K562 (cell line): ENCODE measurements at regions not wholly inside any gene's neighbourhood (a gene's known extent, or its start where the extent isn't known, plus 50 kb on each side); places are given as distances from the start of the nearest gene placed in this dataset.

Experiments
- DMBX1 ChIP-seq: fragments of 250-450 bp; sonication (Bioruptor Pico); IDR thresholded peaks from 2 replicates; pipeline ENCODE4 v1.8.0; 2022; ENCODE audit warnings: inconsistent platforms, mild to moderate bottlenecking, moderate library complexity, borderline replicate concordance
- MAFG ChIP-seq: fragments of 450-650 bp; conservative IDR thresholded peaks from 2 replicates; pipeline ENCODE4 v1.6.1; 2016; ENCODE audit warnings: missing genetic modification characterization, missing compliant biosample characterization
- MLLT1 ChIP-seq, 2 experiments: fragments of 450-650 bp; IDR thresholded peaks; 2 replicates each; pipeline ENCODE4 v1.6.1; 2016
- MYNN ChIP-seq, 2 experiments: sonication (generic); formaldehyde crosslinking in 1 of 2; IDR thresholded peaks; 2 replicates each; pipeline versions ENCODE4 v1.5.0 to v1.6.1; 2016 to 2020; ENCODE audit warnings: antibody characterized with exemption in 1 of 2, missing genetic modification reagents in 1 of 2
- PHTF2 ChIP-seq: fragments of 250-450 bp; sonication (Bioruptor Pico); IDR thresholded peaks from 2 replicates; pipeline ENCODE4 v1.5.0; 2021; ENCODE audit warnings: mild to moderate bottlenecking
- POLR3A ChIP-seq: IDR thresholded peaks from 2 replicates; pipeline ENCODE4 v1.6.1; 2011; ENCODE audit warnings: borderline replicate concordance, mild to moderate bottlenecking, moderate library complexity; ENCODE audit not compliant: insufficient read length, insufficient read depth; ENCODE audit errors: extremely low read depth
- SMARCE1 ChIP-seq: fragments of 450-650 bp; IDR thresholded peaks from 2 replicates; pipeline ENCODE4 v1.7.1; 2016; ENCODE audit warnings: mild to moderate bottlenecking
- TCF15 ChIP-seq: fragments of 250-450 bp; sonication (Bioruptor Pico); IDR thresholded peaks from 2 replicates; pipeline ENCODE4 v1.8.0; 2022; ENCODE audit warnings: moderate library complexity, mild to moderate bottlenecking, inconsistent platforms
- TFAM ChIP-seq: fragments of 250-450 bp; sonication (Bioruptor Pico); conservative IDR thresholded peaks from 2 replicates; pipeline ENCODE4 v1.5.0; 2021; ENCODE audit warnings: mild to moderate bottlenecking, moderate library complexity
- ZNF175 ChIP-seq: fragments of 200-800 bp; sonication (Bioruptor generic); IDR thresholded peaks from 2 replicates; pipeline ENCODE4 v1.6.1; 2016; ENCODE audit warnings: low read depth, mild to moderate bottlenecking, missing genetic modification characterization, missing compliant biosample characterization
- ZNF212 ChIP-seq: fragments of 450-650 bp; formaldehyde crosslinking; IDR thresholded peaks from 2 replicates; pipeline ENCODE4 v1.4.0; 2020; ENCODE audit warnings: mild to moderate bottlenecking
- ZNF274 ChIP-seq: IDR thresholded peaks from 2 replicates; pipeline ENCODE4 v1.6.1; 2011; ENCODE audit warnings: low read depth, mild to moderate bottlenecking, low read length, moderate library complexity, borderline replicate concordance
- ZNF449 ChIP-seq: fragments of 250-450 bp; sonication (Bioruptor Pico); IDR thresholded peaks from 2 replicates; pipeline ENCODE4 v1.8.0; 2022; ENCODE audit warnings: moderate library complexity, mild to moderate bottlenecking, inconsistent platforms
- TF ChIP-seq, protein P1 (sequence below): fragments of 450-650 bp; IDR thresholded peaks from 2 replicates; pipeline ENCODE4 v1.6.1; 2018; ENCODE audit warnings: mild to moderate bottlenecking, low read depth; ENCODE audit not compliant: partially characterized antibody
- TF ChIP-seq, protein P2 (sequence below): sonication (generic); formaldehyde crosslinking; IDR thresholded peaks from 2 replicates; pipeline ENCODE4 v1.8.1; 2023; ENCODE audit warnings: mild to moderate bottlenecking, missing genetic modification reagents
- TF ChIP-seq, protein P3 (sequence below): sonication (generic); formaldehyde crosslinking; IDR thresholded peaks from 2 replicates; pipeline ENCODE4 v1.8.0; 2022; ENCODE audit warnings: mild to moderate bottlenecking, missing genetic modification reagents, borderline replicate concordance

DNA sequence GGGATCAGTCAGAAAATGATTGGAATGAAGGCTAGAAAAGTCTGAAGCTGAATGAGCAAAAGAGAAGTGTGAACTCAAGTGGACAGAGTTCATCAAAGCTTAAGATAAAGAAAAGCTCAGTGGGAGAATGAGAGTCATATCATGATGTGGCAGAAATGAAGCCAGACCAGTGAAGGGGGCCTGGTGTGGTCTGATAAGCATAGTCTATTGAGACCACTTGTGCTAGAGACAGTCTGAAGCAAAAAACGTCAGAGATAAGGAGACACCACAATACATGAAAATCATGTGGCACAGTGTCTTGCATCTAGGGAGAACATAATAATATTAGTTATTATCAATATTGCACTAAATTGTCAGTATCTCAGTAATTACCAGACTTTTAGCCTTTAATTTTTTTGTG is 601.5 kb downstream of the UTRN start (continued):
- TF ChIP-seq TCF15 (CRISPR knock-in tag), result no peak
- no peak for TF ChIP-seq PHTF2
- TF ChIP-seq, protein P1, sequence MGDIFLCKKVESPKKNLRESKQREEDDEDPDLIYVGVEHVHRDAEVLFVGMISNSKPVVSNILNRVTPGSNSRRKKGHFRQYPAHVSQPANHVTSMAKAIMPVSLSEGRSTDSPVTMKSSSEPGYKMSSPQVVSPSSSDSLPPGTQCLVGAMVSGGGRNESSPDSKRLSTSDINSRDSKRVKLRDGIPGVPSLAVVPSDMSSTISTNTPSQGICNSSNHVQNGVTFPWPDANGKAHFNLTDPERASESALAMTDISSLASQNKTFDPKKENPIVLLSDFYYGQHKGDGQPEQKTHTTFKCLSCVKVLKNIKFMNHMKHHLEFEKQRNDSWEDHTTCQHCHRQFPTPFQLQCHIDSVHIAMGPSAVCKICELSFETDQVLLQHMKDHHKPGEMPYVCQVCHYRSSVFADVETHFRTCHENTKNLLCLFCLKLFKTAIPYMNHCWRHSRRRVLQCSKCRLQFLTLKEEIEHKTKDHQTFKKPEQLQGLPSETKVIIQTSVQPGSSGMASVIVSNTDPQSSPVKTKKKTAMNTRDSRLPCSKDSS, result no peak
- 0 out of 2 replicates have a peak, but pooled peaks have one; percentile 52 for TF ChIP-seq ZNF449 (CRISPR knock-in tag)
- peak; percentile 69; the same call in 1 of the 2 replicates for TF ChIP-seq ZNF274
- peak; percentile 93 for TF ChIP-seq DMBX1 (CRISPR knock-in tag)
- peak; percentile 75; the same call in 1 of the 2 replicates for TF ChIP-seq ZNF212 (CRISPR knock-in tag)
- TF ChIP-seq MYNN (IDR thresholded peaks at IDR 0.05), result peak; percentile 71; the same call in 1 of the 2 replicates
- TF ChIP-seq MYNN (CRISPR knock-in tag; IDR thresholded peaks at IDR 0.05), result no peak
- TF ChIP-seq MAFG (tag), result peak; percentile 93
- TF ChIP-seq POLR3A, result no peak
- peak in 1 of 2 experiments; percentile 89; a peak in 1 of 4 replicates for TF ChIP-seq MLLT1 (IDR thresholded peaks at IDR 0.05)
- no peak for TF ChIP-seq TFAM (CRISPR knock-in tag)
- TF ChIP-seq, protein P2, sequence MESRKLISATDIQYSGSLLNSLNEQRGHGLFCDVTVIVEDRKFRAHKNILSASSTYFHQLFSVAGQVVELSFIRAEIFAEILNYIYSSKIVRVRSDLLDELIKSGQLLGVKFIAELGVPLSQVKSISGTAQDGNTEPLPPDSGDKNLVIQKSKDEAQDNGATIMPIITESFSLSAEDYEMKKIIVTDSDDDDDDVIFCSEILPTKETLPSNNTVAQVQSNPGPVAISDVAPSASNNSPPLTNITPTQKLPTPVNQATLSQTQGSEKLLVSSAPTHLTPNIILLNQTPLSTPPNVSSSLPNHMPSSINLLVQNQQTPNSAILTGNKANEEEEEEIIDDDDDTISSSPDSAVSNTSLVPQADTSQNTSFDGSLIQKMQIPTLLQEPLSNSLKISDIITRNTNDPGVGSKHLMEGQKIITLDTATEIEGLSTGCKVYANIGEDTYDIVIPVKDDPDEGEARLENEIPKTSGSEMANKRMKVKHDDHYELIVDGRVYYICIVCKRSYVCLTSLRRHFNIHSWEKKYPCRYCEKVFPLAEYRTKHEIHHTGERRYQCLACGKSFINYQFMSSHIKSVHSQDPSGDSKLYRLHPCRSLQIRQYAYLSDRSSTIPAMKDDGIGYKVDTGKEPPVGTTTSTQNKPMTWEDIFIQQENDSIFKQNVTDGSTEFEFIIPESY, result no peak
- TF ChIP-seq, protein P3, sequence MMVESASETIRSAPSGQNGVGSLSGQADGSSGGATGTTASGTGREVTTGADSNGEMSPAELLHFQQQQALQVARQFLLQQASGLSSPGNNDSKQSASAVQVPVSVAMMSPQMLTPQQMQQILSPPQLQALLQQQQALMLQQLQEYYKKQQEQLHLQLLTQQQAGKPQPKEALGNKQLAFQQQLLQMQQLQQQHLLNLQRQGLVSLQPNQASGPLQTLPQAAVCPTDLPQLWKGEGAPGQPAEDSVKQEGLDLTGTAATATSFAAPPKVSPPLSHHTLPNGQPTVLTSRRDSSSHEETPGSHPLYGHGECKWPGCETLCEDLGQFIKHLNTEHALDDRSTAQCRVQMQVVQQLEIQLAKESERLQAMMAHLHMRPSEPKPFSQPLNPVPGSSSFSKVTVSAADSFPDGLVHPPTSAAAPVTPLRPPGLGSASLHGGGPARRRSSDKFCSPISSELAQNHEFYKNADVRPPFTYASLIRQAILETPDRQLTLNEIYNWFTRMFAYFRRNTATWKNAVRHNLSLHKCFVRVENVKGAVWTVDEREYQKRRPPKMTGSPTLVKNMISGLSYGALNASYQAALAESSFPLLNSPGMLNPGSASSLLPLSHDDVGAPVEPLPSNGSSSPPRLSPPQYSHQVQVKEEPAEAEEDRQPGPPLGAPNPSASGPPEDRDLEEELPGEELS (CRISPR knock-in tag), result no peak
- peak; percentile 86; the same call in 1 of the 2 replicates for TF ChIP-seq ZNF175
- peak; percentile 99 for TF ChIP-seq SMARCE1
